ENCODE measurements at regions not wholly inside any gene's neighbourhood (a gene's known extent, or its start where the extent isn't known, plus 50 kb on each side); places are given as distances from the start of the nearest gene placed in this dataset.
"Not testable (repeated sequence)": the region's sequence is repeated elsewhere in the genome, so short reads cannot be mapped to it uniquely, and the experiment has no call there.

DNA sequence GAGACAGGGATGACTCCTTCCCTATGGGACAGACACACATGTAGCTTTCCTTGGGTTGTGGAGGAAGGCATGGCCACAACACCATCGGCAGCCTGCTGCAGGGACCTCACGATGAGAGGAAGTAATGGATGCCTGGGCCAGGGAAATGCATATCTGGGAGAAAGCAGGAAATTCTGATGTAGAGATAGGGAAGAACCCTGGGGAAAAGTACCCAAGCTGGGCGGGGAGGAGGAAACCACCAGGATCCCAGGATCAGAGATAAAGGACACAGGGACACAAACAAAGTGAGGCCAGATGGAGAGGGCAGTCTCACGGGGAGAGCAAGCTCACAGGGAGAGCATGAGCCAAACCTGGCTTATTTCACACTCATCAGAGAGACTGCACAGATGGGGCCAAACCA lies 294.7 kb upstream of the TEKT4 start:
- 73% methylated on average over 2 of the region's 4 CpGs for WGBS
- not testable (repeated sequence) for H3K4me3 ChIP-seq (ENCODE audit: low read length); H3K36me3 ChIP-seq (ENCODE audit: insufficient read depth, low read length); H3K27me3 ChIP-seq (ENCODE audit: insufficient read depth, low read length); H3K9ac ChIP-seq (ENCODE audit: low read depth, low read length); H3K4me1 ChIP-seq (ENCODE audit: insufficient read depth, low read length); H3K27ac ChIP-seq (ENCODE audit: low read depth, low read length)
- peaks cover 16% of the 10 kb centered on the region; the same call in 1 of the 2 replicates for H3K9me3 ChIP-seq (ENCODE audit: insufficient read depth, low read depth, low read length)

DNA sequence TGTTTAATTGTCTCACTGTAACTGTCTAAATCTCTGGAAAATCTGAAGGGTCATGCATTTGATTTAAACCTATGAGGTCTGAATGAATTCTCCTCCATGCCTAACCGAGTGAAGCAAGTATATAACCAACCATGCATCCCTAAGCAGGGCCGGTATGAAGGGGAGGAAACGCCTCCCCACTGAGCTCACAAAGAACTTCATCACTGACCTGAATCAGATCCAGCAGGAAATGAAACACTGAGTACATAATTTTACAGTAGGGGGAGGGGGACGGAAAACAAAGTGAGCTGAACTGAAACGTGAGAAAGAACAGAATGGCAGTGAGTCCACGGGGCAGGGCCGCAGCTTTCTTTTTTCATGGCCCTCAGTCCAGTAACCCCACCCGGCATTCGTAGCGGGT lies 294.1 kb upstream of the TEKT4 start:
- H3K27ac ChIP-seq (ENCODE audit: low read depth, low read length); H3K4me3 ChIP-seq (ENCODE audit: low read length); H3K36me3 ChIP-seq (ENCODE audit: insufficient read depth, low read length); H3K4me1 ChIP-seq (ENCODE audit: insufficient read depth, low read length); H3K27me3 ChIP-seq (ENCODE audit: insufficient read depth, low read length); H3K9ac ChIP-seq (ENCODE audit: low read depth, low read length): not testable (repeated sequence)
- WGBS = no CpG with 5 or more reads among the region's 10 CpGs
- peaks cover 16% of the 10 kb centered on the region; the same call in 1 of the 2 replicates for H3K9me3 ChIP-seq (ENCODE audit: insufficient read depth, low read depth, low read length)

DNA sequence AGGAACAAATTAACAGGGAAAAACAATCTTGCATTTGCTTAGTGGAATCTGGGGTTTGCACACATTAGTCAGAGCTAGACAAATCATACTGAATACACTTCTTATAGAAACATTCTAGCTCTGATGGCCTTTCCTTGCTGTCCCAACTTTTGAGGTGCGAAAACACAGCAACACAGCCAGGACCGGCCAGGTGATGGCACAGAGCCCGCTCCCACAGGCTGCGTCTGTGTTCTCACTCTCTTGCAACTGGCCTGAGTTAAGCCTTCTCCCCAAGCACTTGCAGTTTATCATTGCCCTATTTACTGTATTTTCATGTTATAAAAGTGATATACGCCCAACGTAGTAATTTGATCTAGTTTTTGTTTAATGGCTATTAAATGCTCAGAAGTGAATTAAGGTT lies 292.0 kb upstream of the TEKT4 start:
- H3K9me3 ChIP-seq (ENCODE audit: insufficient read depth, low read depth, low read length) = peaks cover 19% of the 10 kb centered on the region; the same call in 1 of the 2 replicates
- not testable (repeated sequence) for H3K9ac ChIP-seq (ENCODE audit: low read depth, low read length); H3K36me3 ChIP-seq (ENCODE audit: insufficient read depth, low read length); H3K27ac ChIP-seq (ENCODE audit: low read depth, low read length); H3K27me3 ChIP-seq (ENCODE audit: insufficient read depth, low read length); H3K4me1 ChIP-seq (ENCODE audit: insufficient read depth, low read length); H3K4me3 ChIP-seq (ENCODE audit: low read length)
- WGBS = 92% methylated on average over 4 of the region's 6 CpGs

DNA sequence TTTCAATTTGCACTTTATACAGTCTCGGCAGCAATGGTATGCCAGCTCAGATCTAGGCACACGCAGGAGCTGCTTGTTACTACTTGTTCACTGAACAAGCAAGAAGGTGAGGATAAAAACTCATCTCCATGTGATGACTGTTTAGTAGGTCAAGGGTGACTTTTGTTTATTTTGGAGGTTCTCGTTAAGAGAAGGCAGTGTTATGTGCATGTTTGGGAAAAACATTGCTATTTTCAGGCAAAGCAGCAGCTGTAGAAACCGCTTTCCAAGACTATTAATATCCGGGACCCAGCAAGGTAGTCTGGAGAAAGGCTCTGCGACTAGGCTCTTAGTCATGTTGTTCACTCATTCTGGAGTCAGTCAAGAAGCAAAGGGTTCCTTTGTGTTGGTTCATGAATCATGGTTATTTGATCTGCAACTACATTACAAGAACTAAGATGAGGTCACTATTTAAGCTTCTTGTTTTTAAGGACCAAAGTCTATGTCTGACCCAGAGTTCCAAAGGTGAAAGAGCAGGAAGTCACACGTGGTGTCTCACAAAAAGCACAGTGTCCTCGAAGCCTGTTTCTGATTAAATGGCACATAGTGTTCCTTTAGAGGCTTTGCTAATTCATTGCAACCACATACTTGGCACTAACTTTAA lies 288.0 kb upstream of the TEKT4 start:
- 71% methylated on average over 6 of the region's 8 CpGs for WGBS
- H3K4me3 ChIP-seq (ENCODE audit: low read length); H3K27ac ChIP-seq (ENCODE audit: low read depth, low read length); H3K9ac ChIP-seq (ENCODE audit: low read depth, low read length); H3K4me1 ChIP-seq (ENCODE audit: insufficient read depth, low read length); H3K36me3 ChIP-seq (ENCODE audit: insufficient read depth, low read length); H3K9me3 ChIP-seq (ENCODE audit: insufficient read depth, low read depth, low read length); H3K27me3 ChIP-seq (ENCODE audit: insufficient read depth, low read length): not testable (repeated sequence)

DNA sequence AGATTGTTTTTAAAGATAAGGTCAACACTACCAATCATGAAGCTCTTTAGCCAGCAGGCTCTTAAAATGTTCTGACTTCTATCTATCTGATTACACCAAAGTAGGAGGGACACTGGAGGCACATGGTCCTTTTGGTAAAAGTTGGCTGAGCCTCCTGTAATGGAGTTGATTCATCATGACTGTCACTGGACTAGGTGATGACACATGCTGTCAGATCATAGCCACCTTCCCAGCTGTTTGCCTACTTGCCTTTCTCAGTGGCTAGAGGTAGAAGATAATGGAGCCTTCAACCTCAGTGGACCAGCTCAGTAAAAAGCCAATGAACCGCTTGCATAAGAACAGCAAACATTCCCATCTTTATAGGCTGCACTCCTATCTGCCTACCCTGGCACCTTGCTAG lies 286.7 kb upstream of the TEKT4 start:
- H3K27ac ChIP-seq (ENCODE audit: low read depth, low read length); H3K27me3 ChIP-seq (ENCODE audit: insufficient read depth, low read length); H3K9me3 ChIP-seq (ENCODE audit: insufficient read depth, low read depth, low read length); H3K9ac ChIP-seq (ENCODE audit: low read depth, low read length); H3K4me1 ChIP-seq (ENCODE audit: insufficient read depth, low read length); H3K4me3 ChIP-seq (ENCODE audit: low read length); H3K36me3 ChIP-seq (ENCODE audit: insufficient read depth, low read length): not testable (repeated sequence)
- WGBS = no CpG with 5 or more reads among the region's 1 CpG

DNA sequence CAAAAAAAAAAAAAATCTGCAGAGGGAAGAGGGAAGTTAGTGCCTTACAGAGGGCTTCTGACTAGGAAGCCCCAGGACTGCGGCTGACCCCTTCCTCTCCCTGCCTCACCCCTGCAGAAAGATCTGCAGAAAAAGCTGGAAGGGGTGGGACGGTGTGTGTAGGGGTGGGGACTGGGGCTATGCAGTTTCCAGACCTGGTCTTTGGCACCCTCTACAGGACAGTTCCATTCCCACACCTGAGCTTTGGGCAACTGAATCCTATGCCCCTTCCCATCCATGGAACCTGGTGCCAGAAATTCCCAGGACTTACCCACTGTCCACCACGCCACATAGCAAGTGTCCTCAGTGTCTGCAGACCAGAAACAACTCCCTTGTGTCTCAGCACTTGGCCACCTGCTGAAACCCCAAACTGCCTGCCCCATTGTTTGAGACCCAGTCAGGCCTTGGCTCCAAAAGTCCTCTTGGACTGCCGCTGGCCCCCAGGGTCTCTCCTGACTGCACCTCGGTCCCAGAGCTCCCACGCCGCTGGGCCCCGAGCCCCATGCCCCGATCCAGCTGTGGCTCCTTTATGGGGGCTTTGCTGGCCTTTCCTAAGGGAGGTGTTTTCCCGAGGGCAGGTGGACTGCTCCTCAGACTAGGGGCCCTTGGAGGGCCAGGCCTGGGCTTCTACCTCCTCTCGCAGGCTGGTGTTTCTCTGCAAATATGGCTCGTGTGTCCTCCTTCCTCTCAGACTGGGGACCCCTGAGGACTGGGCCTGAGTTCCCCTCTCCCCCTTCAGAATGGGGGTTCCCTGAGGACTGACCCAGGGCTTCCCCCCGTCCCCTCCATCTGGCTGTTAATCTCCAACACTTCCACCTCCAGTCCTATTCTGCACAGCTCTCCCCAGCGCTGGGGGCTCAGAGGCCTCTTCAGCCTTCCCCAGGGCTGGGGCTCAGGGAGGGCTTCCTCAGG lies 284.9 kb upstream of the TEKT4 start:
- not testable (repeated sequence) for H3K9ac ChIP-seq (ENCODE audit: low read depth, low read length); H3K27me3 ChIP-seq (ENCODE audit: insufficient read depth, low read length); H3K4me3 ChIP-seq (ENCODE audit: low read length); H3K27ac ChIP-seq (ENCODE audit: low read depth, low read length); H3K4me1 ChIP-seq (ENCODE audit: insufficient read depth, low read length); H3K9me3 ChIP-seq (ENCODE audit: insufficient read depth, low read depth, low read length); H3K36me3 ChIP-seq (ENCODE audit: insufficient read depth, low read length)
- 84% methylated on average over 12 of the region's 14 CpGs for WGBS

DNA sequence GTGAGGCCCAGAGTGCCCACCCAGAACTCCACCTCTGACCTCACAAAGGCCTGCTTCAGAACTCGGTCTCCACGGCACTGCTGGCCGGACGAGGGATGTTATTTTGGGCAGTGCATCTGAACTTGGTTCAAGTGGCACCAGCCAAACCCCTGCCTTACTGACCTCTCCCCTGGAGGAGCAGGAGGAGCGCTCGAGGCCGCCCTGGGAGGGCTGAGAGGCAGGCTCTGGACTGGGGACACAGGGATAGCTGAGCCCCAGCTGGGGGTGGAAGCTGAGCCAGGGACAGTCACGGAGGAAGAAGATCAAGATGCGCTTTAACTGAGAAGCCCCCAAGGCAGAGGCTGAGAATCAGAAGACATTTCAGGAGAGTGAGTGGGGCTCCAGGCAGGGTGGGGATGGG lies 284.2 kb upstream of the TEKT4 start:
- H3K9ac ChIP-seq (ENCODE audit: low read depth, low read length); H3K27ac ChIP-seq (ENCODE audit: low read depth, low read length); H3K36me3 ChIP-seq (ENCODE audit: insufficient read depth, low read length); H3K4me3 ChIP-seq (ENCODE audit: low read length); H3K4me1 ChIP-seq (ENCODE audit: insufficient read depth, low read length); H3K27me3 ChIP-seq (ENCODE audit: insufficient read depth, low read length): not testable (repeated sequence)
- H3K9me3 ChIP-seq (ENCODE audit: insufficient read depth, low read depth, low read length) = peaks cover 12% of the 10 kb centered on the region; the same call in 1 of the 2 replicates
- WGBS = 89% methylated on average over 9 of the region's 9 CpGs

DNA sequence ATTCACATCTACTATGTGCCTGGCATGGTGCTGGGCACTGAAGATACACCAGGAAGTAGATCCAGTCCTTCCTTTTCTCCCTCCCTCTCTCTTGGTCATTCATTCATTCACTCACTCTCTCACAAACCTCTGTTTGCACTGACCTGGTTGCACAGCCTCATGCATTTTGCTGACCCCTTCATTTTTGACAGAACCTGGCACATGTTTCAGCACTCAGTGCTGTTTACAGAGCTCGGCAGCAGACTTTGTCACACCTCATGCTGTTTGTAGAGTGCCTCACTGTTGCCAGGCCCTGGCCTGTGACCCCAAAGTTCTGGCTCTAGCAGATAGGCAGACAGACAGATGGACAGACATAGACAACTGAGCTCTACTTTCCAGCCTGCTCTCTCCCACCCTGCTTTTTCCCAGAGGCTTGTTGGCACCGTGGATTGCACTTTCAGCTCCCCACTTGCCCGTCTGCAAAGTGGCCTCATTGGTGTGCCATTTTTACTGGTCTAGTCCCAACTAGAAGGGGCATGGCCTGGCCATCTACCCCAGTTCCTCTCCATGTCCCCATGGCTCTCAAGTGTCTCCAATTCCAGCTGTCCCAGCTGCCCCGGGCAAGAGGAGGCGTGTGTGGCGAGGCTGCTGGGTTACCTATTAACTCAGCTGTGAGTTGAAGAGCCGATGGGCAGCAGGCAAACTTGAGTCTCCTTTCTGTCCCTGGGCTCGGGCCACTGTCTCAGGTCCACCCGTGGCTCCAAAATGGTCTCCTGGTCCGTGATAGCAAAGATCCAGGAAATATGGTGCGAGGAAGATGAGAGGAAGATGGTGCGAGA lies 277.0 kb upstream of the TEKT4 start:
- not testable (repeated sequence) for H3K27ac ChIP-seq (ENCODE audit: low read depth, low read length); H3K4me3 ChIP-seq (ENCODE audit: low read length); H3K36me3 ChIP-seq (ENCODE audit: insufficient read depth, low read length); H3K4me1 ChIP-seq (ENCODE audit: insufficient read depth, low read length); H3K27me3 ChIP-seq (ENCODE audit: insufficient read depth, low read length); H3K9ac ChIP-seq (ENCODE audit: low read depth, low read length)
- H3K9me3 ChIP-seq (ENCODE audit: insufficient read depth, low read depth, low read length) = peaks cover 21% of the 10 kb centered on the region
- 82% methylated on average over 11 of the region's 12 CpGs for WGBS

DNA sequence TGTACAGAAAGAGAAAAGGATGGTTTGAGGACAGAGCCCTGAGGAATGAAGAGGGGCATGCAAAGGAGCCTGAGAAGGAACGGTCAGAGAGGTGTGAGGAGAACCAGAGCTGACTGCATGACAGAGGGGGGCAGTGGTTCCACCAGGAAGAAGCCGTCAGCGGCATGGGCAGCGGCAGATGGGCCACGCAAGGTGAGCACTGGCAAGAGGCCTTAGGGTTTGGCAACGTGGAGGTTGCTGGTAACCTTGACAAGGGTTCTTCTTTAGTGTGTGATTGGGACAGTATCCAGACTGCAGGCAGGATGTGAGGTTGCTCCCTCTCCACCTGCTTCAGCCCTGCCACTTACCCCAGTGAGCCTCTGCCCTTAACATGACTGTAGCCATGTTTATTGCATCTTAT lies 275.3 kb upstream of the TEKT4 start:
- not testable (repeated sequence) for H3K4me3 ChIP-seq (ENCODE audit: low read length); H3K27me3 ChIP-seq (ENCODE audit: insufficient read depth, low read length); H3K4me1 ChIP-seq (ENCODE audit: insufficient read depth, low read length); H3K9ac ChIP-seq (ENCODE audit: low read depth, low read length); H3K27ac ChIP-seq (ENCODE audit: low read depth, low read length); H3K36me3 ChIP-seq (ENCODE audit: insufficient read depth, low read length)
- WGBS = 81% methylated on average over 6 of the region's 6 CpGs
- peaks cover 26% of the 10 kb centered on the region for H3K9me3 ChIP-seq (ENCODE audit: insufficient read depth, low read depth, low read length)

DNA sequence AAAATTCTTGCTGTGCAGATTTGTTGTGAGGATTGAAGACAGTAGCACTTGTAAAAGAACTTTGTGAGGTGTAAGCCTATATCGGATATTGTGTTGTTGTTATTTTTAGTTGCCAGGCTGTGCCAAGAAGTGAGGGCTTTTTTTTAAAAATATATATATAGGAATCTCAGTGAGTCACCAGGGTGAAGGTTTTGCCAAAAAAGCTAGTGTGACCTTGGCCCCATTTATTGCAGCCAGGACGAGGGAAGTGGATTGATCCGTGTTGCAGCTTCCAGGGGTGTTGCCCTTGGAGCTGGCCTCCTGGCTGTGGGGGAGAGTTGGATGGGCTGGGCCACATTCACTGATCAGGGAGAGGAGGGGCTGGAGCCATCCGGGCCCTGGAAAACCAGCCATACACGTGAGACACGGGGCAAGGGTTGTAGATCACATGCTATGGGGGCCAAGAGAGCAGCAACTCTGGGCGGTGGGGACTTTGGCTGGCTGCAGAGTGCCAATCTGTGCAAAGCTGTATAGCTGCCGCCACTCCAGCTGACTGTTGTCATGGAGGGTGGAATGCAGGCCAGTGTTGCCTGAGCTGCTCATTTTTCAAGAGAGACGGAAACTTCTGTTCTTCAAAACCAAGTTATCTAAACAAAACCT lies 273.0 kb upstream of the TEKT4 start:
- H3K9me3 ChIP-seq (ENCODE audit: insufficient read depth, low read depth, low read length) = peaks cover 32% of the 10 kb centered on the region
- 75% methylated on average over 7 of the region's 9 CpGs for WGBS
- H3K36me3 ChIP-seq (ENCODE audit: insufficient read depth, low read length); H3K27me3 ChIP-seq (ENCODE audit: insufficient read depth, low read length); H3K4me1 ChIP-seq (ENCODE audit: insufficient read depth, low read length); H3K27ac ChIP-seq (ENCODE audit: low read depth, low read length); H3K9ac ChIP-seq (ENCODE audit: low read depth, low read length); H3K4me3 ChIP-seq (ENCODE audit: low read length): not testable (repeated sequence)

DNA sequence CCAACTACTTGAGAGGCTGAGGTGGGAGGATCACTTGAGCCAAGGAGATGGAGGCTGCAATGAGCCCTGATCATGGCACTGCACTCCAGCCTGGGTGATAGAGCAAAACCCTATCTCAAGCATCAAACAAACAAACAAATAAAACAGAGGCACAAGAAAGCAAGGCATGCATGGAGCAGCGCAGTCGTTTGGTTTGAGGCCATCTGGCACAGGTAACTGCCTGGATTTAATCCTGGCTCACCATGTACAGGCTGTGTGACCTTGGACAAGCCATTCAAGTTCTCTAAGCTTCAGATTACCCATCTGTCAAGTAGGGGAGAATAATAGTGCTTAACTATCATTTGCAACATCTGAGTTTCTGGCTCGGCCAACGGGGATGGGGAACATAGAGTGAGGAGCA lies 270.3 kb upstream of the TEKT4 start:
- not testable (repeated sequence) for H3K4me1 ChIP-seq (ENCODE audit: insufficient read depth, low read length); H3K9ac ChIP-seq (ENCODE audit: low read depth, low read length); H3K27me3 ChIP-seq (ENCODE audit: insufficient read depth, low read length); H3K27ac ChIP-seq (ENCODE audit: low read depth, low read length); H3K4me3 ChIP-seq (ENCODE audit: low read length); H3K36me3 ChIP-seq (ENCODE audit: insufficient read depth, low read length)
- peaks cover 39% of the 10 kb centered on the region for H3K9me3 ChIP-seq (ENCODE audit: insufficient read depth, low read depth, low read length)
- WGBS = 94% methylated on average over 4 of the region's 4 CpGs

All from HUES64 (cell line).